ENCODE measurements at regions not wholly inside any gene's neighbourhood (a gene's known extent, or its start where the extent isn't known, plus 50 kb on each side); places are given as distances from the start of the nearest gene placed in this dataset.

GRCh38 chr20:57894096-57894495 is 184.3 kb upstream of the PMEPA1 start:
- no peak for TF ChIP-seq EZH2 (IDR thresholded peaks at IDR 0.05; ENCODE audit: borderline replicate concordance, low read length)
- TF ChIP-seq, protein P1, sequence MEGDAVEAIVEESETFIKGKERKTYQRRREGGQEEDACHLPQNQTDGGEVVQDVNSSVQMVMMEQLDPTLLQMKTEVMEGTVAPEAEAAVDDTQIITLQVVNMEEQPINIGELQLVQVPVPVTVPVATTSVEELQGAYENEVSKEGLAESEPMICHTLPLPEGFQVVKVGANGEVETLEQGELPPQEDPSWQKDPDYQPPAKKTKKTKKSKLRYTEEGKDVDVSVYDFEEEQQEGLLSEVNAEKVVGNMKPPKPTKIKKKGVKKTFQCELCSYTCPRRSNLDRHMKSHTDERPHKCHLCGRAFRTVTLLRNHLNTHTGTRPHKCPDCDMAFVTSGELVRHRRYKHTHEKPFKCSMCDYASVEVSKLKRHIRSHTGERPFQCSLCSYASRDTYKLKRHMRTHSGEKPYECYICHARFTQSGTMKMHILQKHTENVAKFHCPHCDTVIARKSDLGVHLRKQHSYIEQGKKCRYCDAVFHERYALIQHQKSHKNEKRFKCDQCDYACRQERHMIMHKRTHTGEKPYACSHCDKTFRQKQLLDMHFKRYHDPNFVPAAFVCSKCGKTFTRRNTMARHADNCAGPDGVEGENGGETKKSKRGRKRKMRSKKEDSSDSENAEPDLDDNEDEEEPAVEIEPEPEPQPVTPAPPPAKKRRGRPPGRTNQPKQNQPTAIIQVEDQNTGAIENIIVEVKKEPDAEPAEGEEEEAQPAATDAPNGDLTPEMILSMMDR (conservative IDR thresholded peaks at IDR 0.05 in 1 of 2, IDR thresholded peaks at IDR 0.05 in 1 of 2; ENCODE audit: extremely low read depth in 1 of 2, insufficient read depth in 1 of 2, low read depth in 1 of 2, low read length in 2 of 2), result no peak
